Right atrium auricular region (tissue), 2 donors: ENCODE measurements at regions not wholly inside any gene's neighbourhood (a gene's known extent, or its start where the extent isn't known, plus 50 kb on each side); places are given as distances from the start of the nearest gene placed in this dataset.

Source experiments
- DNase-seq: peaks from one replicate; pipeline ENCODE4 v3.0.0-alpha.2; 2019; ENCODE audit warnings: low spot score
- H3K27ac ChIP-seq, 2 donors: fragments of 200-600 bp; sonication (generic); 1 replicate in 1 of 2; 2 replicates in 1 of 2; pipeline ENCODE4 v1.5.1; 2016 to 2019
- H3K27me3 ChIP-seq, 2 donors: fragments of 200-600 bp; sonication (generic); one replicate each; pipeline versions ENCODE4 v1.5.1 to v1.6.0; 2017 to 2019
- H3K36me3 ChIP-seq: fragments of 200-600 bp; sonication (generic); one replicate; pipeline ENCODE4 v1.5.1; 2016
- H3K4me1 ChIP-seq, 2 donors: fragments of 200-600 bp; sonication (generic); one replicate each; pipeline versions ENCODE4 v1.5.1 to v1.6.0; 2017 to 2019
- H3K4me3 ChIP-seq, 2 donors: fragments of 200-600 bp; sonication (generic); 1 replicate in 1 of 2; 2 replicates in 1 of 2; pipeline ENCODE4 v1.5.1; 2017 to 2019; ENCODE audit warnings: mild to moderate bottlenecking in 1 of 2, moderate library complexity in 1 of 2
- H3K9me3 ChIP-seq, 2 donors: fragments of 200-600 bp; sonication (generic); one replicate each; pipeline ENCODE4 v1.5.1; 2019
- TF ChIP-seq, protein P1 (sequence below), 2 donors: fragments of 200-600 bp; sonication (generic); IDR thresholded peaks; one replicate each; pipeline ENCODE4 v1.5.1; 2019; ENCODE audit warnings: antibody characterized with exemption in 2 of 2

DNA sequence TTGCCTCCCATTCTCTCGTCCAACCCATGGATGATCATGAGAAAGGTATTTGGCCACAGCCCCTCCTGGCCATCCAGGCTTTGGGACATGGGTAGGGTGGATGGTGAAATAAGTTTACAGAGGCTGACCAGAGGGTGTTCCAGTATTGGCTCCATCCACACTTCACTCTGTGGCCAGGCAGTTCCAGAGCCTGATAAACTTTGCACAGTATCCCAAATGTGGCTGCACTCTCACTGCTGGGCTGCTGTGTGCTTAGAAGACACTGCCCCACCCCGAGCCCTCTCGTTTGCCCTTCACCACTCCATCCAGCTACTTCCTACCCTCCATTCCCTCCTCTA, 72.0 kb upstream of the ZMIZ1 start:
- Histone ChIP-seq H3K4me1 (no peaks in the 10 kb centered on the region), H3K27me3 (no peaks in the 10 kb centered on the region), H3K27ac (no peak overlapping the region), H3K36me3 (no peaks in the 10 kb centered on the region), H3K9me3 (no peaks in the 10 kb centered on the region), H3K4me3 (no peak overlapping the region)
- TF ChIP-seq, protein P1, sequence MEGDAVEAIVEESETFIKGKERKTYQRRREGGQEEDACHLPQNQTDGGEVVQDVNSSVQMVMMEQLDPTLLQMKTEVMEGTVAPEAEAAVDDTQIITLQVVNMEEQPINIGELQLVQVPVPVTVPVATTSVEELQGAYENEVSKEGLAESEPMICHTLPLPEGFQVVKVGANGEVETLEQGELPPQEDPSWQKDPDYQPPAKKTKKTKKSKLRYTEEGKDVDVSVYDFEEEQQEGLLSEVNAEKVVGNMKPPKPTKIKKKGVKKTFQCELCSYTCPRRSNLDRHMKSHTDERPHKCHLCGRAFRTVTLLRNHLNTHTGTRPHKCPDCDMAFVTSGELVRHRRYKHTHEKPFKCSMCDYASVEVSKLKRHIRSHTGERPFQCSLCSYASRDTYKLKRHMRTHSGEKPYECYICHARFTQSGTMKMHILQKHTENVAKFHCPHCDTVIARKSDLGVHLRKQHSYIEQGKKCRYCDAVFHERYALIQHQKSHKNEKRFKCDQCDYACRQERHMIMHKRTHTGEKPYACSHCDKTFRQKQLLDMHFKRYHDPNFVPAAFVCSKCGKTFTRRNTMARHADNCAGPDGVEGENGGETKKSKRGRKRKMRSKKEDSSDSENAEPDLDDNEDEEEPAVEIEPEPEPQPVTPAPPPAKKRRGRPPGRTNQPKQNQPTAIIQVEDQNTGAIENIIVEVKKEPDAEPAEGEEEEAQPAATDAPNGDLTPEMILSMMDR (IDR thresholded peaks at IDR 0.05) = no peak
- peak; percentile 69 for DNase-seq

DNA sequence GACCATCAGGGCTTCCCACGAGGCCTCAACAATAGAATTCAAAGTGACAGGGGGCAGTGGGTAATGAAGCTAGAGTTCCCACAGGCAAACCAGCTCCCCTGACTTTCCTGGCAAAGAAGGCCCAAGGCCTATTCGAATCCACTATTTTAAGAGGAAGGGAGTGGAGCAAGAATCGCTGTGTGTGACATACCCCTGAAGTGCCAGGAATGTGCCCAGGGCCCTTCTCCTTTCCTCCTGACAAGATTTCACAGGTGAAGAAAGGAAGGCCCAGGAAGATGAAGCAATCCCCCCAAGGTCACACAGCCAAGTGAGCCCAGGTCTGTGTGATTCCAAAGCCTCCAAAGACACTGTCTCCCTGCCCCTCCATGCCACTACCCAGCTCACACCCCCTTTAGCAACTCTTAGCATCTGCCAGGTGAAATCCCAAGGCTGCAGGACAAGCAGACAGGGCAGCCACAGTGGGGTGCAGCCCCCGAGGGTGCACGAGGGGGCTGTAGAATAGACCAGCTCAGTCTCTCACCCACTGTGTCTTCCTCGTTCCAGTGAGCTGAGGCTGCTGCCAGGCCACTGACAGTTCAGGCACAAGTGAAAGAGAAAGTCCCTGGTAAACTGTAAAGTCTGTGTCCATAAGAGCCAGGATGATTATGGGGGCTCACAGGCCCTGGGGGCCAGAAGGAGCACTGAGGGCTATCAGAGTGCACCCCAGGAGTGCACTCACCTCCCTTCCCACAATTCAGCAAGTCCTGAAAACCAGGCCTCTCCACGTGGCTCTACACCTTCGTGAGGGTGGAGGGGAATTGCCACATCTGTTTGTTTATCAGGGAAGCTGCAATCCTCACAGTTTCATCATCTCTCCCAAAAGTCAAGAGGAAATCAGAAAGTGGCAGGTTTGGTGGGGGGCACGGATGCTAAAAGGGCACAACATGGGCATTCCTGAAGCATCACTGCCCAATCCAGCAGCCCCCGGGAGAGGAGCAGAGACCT, 70.8 kb upstream of the ZMIZ1 start:
- TF ChIP-seq, protein P1 (IDR thresholded peaks at IDR 0.05) = no peak
- Histone ChIP-seq H3K27ac (no peak overlapping the region), H3K4me3 (no peak overlapping the region), H3K4me1 (no peaks in the 10 kb centered on the region), H3K36me3 (no peaks in the 10 kb centered on the region), H3K9me3 (no peaks in the 10 kb centered on the region), H3K27me3 (no peaks in the 10 kb centered on the region)
- no peak for DNase-seq

DNA sequence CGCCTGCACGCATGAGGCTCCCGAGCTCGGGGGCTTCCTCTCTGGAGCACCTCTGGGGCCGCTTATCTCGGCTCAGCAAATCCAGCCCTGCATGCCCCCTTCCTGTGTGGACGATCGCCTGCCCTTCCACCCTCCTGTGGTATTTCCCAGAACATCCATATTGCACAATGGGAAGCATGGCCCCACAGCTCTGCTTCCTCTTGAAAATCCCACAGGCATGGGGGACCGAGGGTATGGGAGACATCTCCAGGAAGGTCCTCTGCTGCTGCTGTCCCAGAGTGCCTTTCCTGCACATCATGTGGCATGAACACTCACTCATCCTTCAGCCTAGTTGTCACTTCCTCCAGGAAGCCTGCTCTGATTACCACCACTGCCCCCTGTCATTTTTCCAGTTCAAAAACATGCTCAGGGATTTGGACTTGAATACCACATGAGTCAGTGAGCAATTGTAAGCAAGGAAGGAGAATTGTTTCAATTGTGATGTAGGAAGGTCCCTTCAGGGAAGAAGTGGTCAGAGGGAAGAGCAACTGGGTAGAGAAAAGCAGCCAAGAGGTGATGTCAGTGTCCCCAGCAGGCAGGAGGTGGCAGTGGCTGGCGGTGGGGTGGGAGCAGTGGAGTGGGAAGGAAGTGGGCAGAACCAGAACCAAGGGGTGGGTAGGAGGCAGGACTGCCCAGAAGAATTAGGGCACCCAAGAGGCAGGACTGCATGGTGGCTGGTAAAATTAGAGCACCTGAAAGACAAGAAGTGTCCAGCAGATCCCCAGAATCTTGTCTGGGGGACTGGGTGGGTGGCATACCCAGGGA, 67.5 kb upstream of the ZMIZ1 start:
- no peaks in the 10 kb centered on the region for H3K9me3 ChIP-seq
- H3K27me3 ChIP-seq = no peaks in the 10 kb centered on the region
- H3K4me1 ChIP-seq = peaks cover 0 to 6% of the 10 kb centered on the region in 2 donors
- H3K4me3 ChIP-seq = no peak overlapping the region
- H3K36me3 ChIP-seq = no peaks in the 10 kb centered on the region
- TF ChIP-seq, protein P1 (IDR thresholded peaks at IDR 0.05) = no peak
- DNase-seq = no peak
- no peak overlapping the region for H3K27ac ChIP-seq

DNA sequence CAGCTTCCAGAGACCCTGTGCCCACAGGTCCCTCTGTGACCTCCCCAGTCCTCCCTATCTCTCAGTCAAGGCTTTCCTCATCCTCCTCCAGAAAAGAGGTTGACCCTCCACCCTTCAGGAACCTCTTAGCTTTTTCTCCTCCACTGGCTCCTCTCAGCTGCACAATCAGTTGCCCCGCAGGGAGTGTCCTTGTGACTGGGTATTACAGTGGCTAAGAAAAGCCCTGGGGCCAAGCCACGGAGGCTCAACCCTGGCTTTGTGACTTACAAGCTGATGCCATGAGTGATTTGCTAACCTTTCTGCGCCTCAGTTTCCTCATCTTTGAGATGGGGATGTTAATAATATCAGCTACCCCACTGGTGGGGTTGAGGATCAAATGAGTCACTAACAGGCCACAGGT, 66.4 kb upstream of the ZMIZ1 start:
- Histone ChIP-seq H3K27ac (no peak overlapping the region), H3K36me3 (no peaks in the 10 kb centered on the region), H3K4me1 (peaks cover 0 to 6% of the 10 kb centered on the region in 2 donors), H3K4me3 (no peak overlapping the region), H3K9me3 (no peaks in the 10 kb centered on the region), H3K27me3 (no peaks in the 10 kb centered on the region)
- no peak for DNase-seq
- TF ChIP-seq, protein P1 (IDR thresholded peaks at IDR 0.05) = no peak

DNA sequence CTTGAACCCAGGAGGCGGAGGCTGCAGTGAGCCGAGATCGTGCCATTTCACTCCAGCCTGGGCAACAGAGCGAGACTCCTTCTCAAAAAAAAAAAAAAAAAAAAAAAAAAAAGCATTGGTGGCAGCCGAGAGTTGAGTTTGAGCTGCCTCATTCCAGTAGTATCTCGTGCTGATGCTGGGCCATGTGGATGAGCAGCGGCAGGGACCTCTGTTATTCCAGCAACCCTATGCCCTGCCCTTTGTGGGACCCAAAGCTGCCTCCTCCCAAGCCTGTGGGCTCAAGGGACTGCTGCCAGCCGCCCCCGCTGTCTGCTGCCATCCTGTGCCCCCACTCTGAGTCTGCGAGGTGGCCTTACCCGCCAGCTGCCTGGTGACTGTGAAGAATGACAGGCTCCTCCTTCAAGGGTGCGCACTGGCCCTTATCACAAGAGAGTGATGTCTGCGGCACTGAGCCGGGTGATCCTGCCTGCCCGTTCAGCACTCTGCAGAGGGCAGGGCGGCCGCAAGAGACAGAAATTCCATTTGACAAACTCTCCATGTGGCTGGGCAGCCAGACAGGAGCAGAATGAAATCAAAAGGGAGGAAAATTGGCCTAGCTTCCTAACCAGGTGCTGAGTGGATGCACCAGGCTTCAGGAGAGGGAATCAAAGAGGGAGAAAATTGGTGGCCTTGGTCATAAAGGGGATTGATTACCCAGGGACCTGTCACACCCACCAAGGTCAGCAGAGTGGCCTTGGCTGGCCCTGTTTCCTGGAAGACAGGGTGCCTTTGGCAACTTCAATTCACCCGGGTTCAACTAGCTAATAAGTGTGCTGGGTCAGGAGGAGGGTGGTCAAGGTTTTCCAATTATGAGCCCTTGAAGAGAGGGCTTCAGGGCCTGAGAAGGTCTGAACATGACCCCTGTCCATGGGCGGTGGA, 65.3 kb upstream of the ZMIZ1 start:
- peak overlapping the region; percentile 43 to 69 for H3K27ac ChIP-seq
- H3K36me3 ChIP-seq = no peaks in the 10 kb centered on the region
- H3K9me3 ChIP-seq = no peaks in the 10 kb centered on the region
- TF ChIP-seq, protein P1 (IDR thresholded peaks at IDR 0.05) = no peak
- H3K4me3 ChIP-seq = no peak overlapping the region
- DNase-seq = no peak
- H3K4me1 ChIP-seq = peaks cover 0 to 6% of the 10 kb centered on the region in 2 donors
- no peaks in the 10 kb centered on the region for H3K27me3 ChIP-seq
